KG1 (cell line): ENCODE measurements at regions not wholly inside any gene's neighbourhood (a gene's known extent, or its start where the extent isn't known, plus 50 kb on each side); places are given as distances from the start of the nearest gene placed in this dataset.
"Not testable (repeated sequence)": the region's sequence is repeated elsewhere in the genome, so short reads cannot be mapped to it uniquely, and the experiment has no call there.

Source experiments
- DNase-seq: peaks from one replicate; lab custom pipeline; 2025; lab: John Stamatoyannopoulos, UW

GRCh38 chr6:81562169-81562568 lies 190.3 kb downstream of the TENT5A start:
- no peak for DNase-seq

GRCh38 chr6:81561731-81562130 lies 190.8 kb downstream of the TENT5A start:
- no peak for DNase-seq

DNA sequence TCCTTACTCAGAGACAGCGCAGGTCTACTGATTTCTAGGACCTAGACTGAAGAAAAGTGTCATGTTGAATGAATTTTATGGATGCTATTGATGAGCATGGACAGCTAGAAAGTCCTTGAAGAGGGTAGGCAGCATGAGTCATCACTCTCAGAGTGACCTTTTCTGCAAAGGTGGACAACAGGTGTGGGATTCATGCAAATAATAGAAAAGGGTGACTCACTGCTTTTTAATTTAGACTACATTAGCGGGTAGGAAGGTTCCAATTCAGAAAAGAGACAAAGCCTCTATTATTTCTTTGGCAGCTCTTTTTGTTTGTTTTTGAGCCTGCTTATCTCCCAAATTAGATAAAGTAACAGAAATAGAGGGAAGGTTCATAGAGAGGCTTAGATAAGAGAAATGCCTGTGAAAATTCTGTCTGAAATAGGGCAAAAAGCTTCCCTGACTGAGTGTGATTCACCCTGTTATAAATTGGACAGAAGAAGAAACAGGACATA lies 191.4 kb downstream of the TENT5A start:
- DNase-seq: no peak

DNA sequence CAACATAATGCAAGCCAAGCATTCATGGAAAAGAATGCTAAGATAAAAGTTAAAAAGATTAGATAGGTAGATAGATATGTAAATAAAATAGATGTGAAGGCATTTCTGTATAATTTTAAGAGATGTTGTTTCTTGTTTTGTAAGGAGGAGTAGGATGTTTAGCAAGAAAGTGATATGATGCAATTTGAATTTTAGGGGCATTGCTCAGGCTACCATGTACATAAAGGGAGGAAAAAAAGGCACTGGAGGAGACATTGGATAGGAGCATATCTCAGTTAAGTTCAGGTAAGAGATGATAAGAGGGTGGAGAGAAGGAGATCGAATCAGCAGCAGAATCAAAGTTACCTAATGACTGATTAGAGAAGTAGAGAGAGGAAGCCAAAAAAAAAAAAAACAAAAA lies 194.7 kb downstream of the TENT5A start:
- DNase-seq: no peak

DNA sequence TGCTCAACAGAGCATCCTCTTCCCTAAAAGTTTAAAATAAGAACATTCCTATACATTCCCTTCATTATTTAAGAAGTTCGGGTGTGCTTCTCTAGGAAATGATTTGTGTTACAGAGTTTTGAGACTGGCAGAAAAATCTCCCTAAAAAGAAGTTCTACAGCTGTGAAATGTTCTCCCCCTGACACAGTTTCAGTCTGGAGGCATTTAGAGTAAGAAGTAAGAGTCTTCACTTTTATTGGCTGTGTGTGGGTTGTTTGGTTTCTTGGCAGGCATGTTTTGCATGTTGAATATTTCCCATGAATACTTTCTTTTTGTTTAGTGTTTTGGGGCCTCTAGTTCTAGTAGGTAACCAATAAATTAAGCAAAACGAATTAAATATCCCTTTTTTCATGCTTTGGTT lies 195.9 kb downstream of the TENT5A start:
- DNase-seq: no peak

DNA sequence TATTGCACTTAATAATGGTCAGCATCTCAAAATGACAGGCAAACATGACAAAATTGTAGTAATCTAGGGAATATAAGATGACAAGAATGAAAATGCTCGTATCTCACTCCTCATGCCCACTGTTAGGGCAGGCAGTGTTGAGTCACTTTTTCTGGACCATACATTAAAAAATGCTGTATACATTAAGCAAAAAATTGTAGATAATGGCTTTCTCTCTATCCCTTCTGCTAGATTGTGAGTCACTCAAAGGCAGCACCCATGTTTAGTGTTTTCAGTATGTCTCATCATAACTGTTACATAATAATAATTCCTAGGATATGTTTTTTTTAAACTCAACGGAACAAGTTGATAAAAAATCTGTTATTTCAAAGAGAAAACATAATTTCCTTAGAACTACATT lies 199.3 kb downstream of the TENT5A start:
- no peak for DNase-seq

GRCh38 chr6:81552644-81553043 lies 199.8 kb downstream of the TENT5A start:
- DNase-seq: no peak

GRCh38 chr6:81547149-81547548 lies 205.3 kb downstream of the TENT5A start:
- no peak for DNase-seq

- no peak for DNase-seq
Measured at GRCh38 chr6:81534934-81535465, 217.5 kb downstream of the TENT5A start.

DNA sequence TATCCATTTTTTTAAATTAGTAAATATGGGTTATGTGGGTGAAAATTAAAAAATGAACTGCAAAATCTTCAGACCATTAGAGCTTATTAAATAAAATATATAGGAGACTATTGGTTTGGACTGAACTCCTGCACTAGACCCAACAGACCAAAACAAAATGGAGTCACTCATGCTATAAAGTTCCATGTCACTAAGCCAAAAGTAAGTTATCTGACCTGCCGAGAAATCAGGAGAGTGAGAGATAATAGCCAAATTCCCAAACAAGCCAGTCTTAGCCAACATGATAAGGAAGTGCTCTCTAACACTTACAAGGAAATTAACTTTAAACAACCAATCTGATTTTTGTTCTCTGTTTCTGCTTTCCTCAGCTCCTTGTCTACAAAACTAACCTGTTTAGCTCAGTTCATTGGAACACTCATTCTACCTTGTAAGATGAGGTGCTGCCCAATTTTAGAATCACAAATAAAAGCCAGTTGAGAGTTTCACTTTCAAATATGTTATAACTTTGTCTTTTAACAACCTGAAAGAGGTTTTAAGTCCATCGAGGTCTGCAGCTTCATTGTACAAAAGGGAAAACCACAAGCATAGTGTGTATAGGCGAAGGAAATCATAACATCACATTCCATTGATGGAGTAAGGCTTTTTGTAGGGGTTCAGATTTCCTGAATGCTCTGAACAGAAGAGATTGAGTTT lies 220.5 kb downstream of the TENT5A start:
- DNase-seq: no peak

DNA sequence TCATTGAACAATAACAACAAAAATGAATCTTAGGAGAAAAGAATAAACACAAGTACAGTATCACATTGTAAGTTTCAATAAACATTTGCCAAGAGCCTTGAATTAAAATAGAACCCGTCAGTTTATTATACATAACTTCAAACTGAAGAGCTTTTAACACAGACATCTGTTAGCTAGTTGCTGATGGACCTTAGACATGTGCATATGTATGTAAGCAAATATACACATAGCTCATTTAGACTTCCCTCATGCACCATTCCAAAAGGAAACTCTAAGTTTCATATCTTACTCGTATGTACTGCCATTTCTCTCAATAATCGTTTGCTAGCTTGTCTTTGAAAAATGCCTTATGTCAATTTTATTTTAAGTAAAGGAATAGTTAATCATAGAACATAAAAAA lies 235.0 kb downstream of the TENT5A start:
- DNase-seq: no peak

DNA sequence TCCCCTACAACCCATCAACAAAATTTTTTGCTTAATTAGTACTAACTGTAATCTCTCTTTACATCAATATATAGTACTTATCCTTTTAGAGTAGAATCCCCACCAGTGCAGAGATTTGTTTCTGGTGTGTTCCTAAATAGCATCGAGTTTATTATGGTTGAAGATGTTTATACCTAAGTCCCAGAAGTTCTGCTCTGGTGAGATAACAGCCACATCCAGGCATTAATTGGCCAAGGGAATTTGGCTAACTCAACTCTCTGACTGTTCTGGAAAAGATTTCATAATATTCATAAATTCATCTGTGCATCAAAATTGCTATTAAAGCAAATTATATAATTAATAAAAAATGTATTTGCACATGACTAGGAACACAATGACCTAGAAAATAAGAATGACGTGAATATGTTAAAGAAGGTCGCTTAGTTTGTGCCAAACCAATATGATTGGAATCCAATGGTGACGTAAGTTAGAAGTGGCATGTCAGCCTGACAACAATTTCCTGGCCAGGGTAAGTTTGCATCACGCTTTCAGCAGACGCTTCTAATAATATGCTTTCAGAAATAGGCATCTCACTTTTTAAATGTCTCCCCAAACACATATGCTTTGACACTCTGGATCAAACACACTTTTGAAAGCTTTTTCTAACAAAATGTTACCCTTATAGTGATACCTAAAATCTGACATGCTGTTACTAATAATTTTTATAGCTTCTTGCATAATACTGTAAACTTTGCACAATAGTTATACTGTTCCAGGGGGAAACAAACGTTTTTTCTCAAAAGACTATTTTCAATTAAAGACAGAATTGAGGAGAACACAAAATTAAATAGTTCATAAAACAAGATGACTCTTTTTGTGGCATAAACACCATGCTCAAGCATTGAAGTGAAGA lies 236.7 kb downstream of the TENT5A start:
- no peak for DNase-seq

DNA sequence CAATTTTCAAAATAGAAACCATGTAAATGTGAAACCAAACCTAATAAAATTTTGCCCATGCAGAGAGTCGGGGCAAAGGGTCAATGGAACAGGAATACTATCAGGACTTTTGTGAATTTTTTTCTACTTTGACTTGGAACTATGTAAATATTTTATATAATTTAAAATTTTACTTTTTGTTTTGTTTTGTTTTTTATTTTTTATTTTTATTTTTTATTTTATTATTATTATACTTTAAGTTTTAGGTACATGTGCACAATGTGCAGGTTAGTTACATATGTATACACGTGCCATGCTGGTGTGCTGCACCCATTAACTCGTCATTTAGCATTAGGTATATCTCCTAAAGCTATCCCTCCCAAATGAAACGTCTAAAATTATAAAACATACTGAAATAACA lies 238.3 kb downstream of the TENT5A start:
- not testable (repeated sequence) for DNase-seq

DNA sequence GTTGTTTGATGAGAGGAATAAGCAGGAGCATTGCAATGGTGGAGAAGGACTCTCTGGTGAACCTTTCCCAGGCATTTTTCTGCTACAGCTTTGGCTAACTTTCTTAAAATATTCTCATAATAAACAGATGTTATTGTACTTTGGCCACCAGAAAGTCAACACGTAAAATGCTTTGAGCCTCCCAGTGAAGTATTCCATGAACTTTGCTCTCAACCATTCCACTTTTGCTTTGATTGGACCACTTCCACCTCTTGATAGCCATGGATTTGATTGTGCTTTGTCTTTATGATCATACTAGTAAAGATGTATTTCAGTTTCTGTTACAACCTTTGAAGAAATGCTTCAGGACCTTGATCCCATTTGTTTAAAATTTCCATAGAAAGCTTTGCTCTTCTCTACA lies 241.1 kb downstream of the TENT5A start:
- no peak for DNase-seq

DNA sequence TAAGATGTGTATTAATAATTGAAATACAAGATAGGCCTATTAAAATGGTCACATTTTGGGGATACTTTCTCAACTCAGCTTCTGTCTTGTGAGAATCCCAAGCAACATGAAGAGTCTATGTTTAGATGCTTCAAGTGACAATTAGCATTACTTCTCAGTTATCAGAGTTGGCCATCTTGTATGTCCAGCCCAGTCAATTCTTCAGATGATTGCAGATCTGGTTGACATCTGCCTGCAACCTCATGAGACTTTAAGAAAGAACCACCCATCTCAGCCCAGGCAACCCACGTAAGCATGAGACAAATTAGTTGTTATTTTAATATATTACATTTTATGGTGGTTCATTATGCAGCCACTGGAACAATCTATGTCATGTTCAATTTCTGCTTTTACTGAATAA lies 256.5 kb downstream of the TENT5A start:
- DNase-seq: no peak

- no peak for DNase-seq
Measured at GRCh38 chr6:81491454-81492101, 260.9 kb downstream of the TENT5A start.

- no peak for DNase-seq
Measured at GRCh38 chr6:81487489-81487888, 265.0 kb downstream of the TENT5A start.

- no peak for DNase-seq
Measured at GRCh38 chr6:81486234-81486633, 266.2 kb downstream of the TENT5A start.

DNA sequence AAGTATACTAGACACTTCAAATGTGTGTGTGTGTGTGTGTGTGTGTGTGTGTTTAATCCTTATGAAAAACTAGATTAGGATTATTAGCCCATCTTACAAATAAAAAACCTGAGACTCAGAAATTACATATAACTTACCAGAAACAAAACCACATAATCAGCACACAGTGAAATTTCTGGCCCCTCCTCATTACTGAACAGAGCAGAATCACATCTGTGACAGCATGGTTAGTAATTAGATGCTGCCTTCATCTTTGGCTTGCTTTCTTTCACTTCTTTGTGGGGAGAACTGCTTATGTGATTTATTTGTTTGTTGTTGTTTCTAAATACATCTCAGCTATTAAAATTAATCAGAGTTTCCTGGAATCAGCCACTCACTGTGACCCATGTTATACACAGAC lies 267.1 kb downstream of the TENT5A start:
- DNase-seq: no peak

- DNase-seq: no peak
Measured at GRCh38 chr6:81484251-81484650, 268.2 kb downstream of the TENT5A start.

DNA sequence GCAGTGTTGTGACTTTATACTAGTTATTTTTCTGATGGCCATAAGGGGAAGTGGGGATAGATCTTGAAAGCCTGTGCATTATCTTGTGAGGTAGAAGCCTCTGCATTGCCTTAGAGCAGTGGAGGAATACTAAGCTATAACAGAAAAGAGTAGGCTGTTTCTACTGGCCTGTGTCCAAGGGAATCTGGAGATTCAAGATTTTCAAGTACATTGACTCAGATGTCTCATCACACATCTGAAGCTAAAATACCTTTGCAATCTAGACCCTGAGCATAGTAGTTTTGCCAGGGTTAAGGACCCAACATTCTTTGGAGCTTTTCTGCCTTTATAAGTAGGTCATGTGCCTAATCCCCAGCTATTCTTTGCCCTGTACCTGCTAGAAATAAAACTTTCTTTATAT lies 272.3 kb downstream of the TENT5A start:
- no peak for DNase-seq

GRCh38 chr6:81476881-81477280 lies 275.6 kb downstream of the TENT5A start:
- DNase-seq: no peak

GRCh38 chr6:81475646-81476045 lies 276.8 kb downstream of the TENT5A start:
- DNase-seq: no peak
